Stimulated activated CD4-positive, alpha-beta T cell treated with anti-CD3 and anti-CD28 coated beads, Interleukin-2, amount 100 ng/mL, for 48 hours (primary cell): ENCODE measurements at regions not wholly inside any gene's neighbourhood (a gene's known extent, or its start where the extent isn't known, plus 50 kb on each side); places are given as distances from the start of the nearest gene placed in this dataset.
"Not testable (repeated sequence)": the region's sequence is repeated elsewhere in the genome, so short reads cannot be mapped to it uniquely, and the experiment has no call there.

ENCODE experiments used
- DNase-seq, 2 donors: peaks; one replicate each; pipeline ENCODE4 v3.0.0-alpha.2; 2020

GRCh38 chr13:81305928-81306327, 965.0 kb upstream of the SPRY2 start:
- DNase-seq: no peak

GRCh38 chr13:81304121-81304659, 963.3 kb upstream of the SPRY2 start:
- no peak for DNase-seq

GRCh38 chr13:81302677-81303076, 961.8 kb upstream of the SPRY2 start:
- no peak for DNase-seq

- DNase-seq: no peak
Observed at GRCh38 chr13:81302125-81302524, 961.2 kb upstream of the SPRY2 start.

GRCh38 chr13:81295177-81295576, 954.3 kb upstream of the SPRY2 start:
- DNase-seq: no peak

- no peak for DNase-seq
Observed at GRCh38 chr13:81293594-81294164, 952.8 kb upstream of the SPRY2 start.

GRCh38 chr13:81283561-81283960, 942.6 kb upstream of the SPRY2 start:
- no peak for DNase-seq

- no peak for DNase-seq
Observed at GRCh38 chr13:81283062-81283461, 942.1 kb upstream of the SPRY2 start.

- no peak for DNase-seq
Observed at GRCh38 chr13:81275666-81276258, 934.8 kb upstream of the SPRY2 start.

- no peak for DNase-seq
Observed at GRCh38 chr13:81247711-81248110, 906.8 kb upstream of the SPRY2 start.

- no peak for DNase-seq
Observed at GRCh38 chr13:81246556-81246955, 905.6 kb upstream of the SPRY2 start.

GRCh38 chr13:81244011-81244410, 903.1 kb upstream of the SPRY2 start:
- DNase-seq: no peak

- DNase-seq: no peak
Observed at GRCh38 chr13:81230386-81230785, 889.5 kb upstream of the SPRY2 start.

GRCh38 chr13:81226830-81227229, 885.9 kb upstream of the SPRY2 start:
- DNase-seq: not testable (repeated sequence)

- DNase-seq: no peak
Observed at GRCh38 chr13:81224209-81224833, 883.4 kb upstream of the SPRY2 start.

GRCh38 chr13:81223778-81224177, 882.9 kb upstream of the SPRY2 start:
- no peak for DNase-seq

- no peak for DNase-seq
Observed at GRCh38 chr13:81211713-81212112, 870.8 kb upstream of the SPRY2 start.

- DNase-seq: no peak
Observed at GRCh38 chr13:81207636-81208035, 866.7 kb upstream of the SPRY2 start.

GRCh38 chr13:81207231-81207630, 866.3 kb upstream of the SPRY2 start:
- no peak for DNase-seq

GRCh38 chr13:81203783-81204182, 862.9 kb upstream of the SPRY2 start:
- no peak for DNase-seq

GRCh38 chr13:81199956-81200355, 859.0 kb upstream of the SPRY2 start:
- DNase-seq: no peak

GRCh38 chr13:81197966-81198365, 857.0 kb upstream of the SPRY2 start:
- no peak for DNase-seq

GRCh38 chr13:81197483-81197882, 856.6 kb upstream of the SPRY2 start:
- DNase-seq: no peak

GRCh38 chr13:81194362-81194761, 853.4 kb upstream of the SPRY2 start:
- DNase-seq: no peak
